Fibroblast of lung (primary cell): ENCODE measurements at regions not wholly inside any gene's neighbourhood (a gene's known extent, or its start where the extent isn't known, plus 50 kb on each side); places are given as distances from the start of the nearest gene placed in this dataset.

Source experiments
- DNase-seq, 2 donors: peaks; one replicate each; pipeline versions ENCODE4 v3.0.0 to v3.0.0-alpha.2; 2010; ENCODE audit warnings: low read depth in 2 of 2
- H2AFZ ChIP-seq: 2 replicates; pipeline ENCODE4 v1.5.1; 2012; ENCODE audit warnings: low read length, control low read depth, inconsistent platforms
- H3K27ac ChIP-seq: 2 replicates; pipeline ENCODE4 v1.5.1; 2011; ENCODE audit warnings: low read length, control low read depth; ENCODE audit not compliant: insufficient read depth
- H3K27me3 ChIP-seq: 2 replicates; pipeline ENCODE4 v1.5.1; 2011; ENCODE audit warnings: mild to moderate bottlenecking, low read length; ENCODE audit not compliant: control insufficient read depth, insufficient read depth
- H3K36me3 ChIP-seq: 2 replicates; pipeline ENCODE4 v1.5.1; 2011; ENCODE audit warnings: low read length; ENCODE audit not compliant: control insufficient read depth, insufficient read depth
- H3K4me1 ChIP-seq: 2 replicates; pipeline ENCODE4 v1.5.1; 2011; ENCODE audit warnings: low read length; ENCODE audit not compliant: control insufficient read depth, insufficient read depth; ENCODE audit errors: extremely low read depth
- H3K4me2 ChIP-seq: 2 replicates; pipeline ENCODE4 v1.5.1; 2011; ENCODE audit warnings: low read length, control low read depth; ENCODE audit not compliant: insufficient read depth; ENCODE audit errors: extremely low read depth
- H3K4me3 ChIP-seq, 4 experiments: fragments of 200-600 bp in 1 of 4; sonication (generic) in 1 of 4; replicated peaks in 1 of 4; 2 replicates each; pipeline ENCODE4 v1.5.1; 2011 to 2016; ENCODE audit warnings: low read length in 4 of 4, low read depth in 3 of 4, mild to moderate bottlenecking in 3 of 4, control low read depth in 2 of 4, inconsistent platforms in 1 of 4, mixed read lengths in 1 of 4; ENCODE audit not compliant: insufficient read depth in 1 of 4; ENCODE audit errors: control extremely low read depth in 1 of 4
- H3K79me2 ChIP-seq: 2 replicates; pipeline ENCODE4 v1.5.1; 2012; ENCODE audit warnings: mild to moderate bottlenecking, low read length, inconsistent platforms; ENCODE audit not compliant: control insufficient read depth, insufficient read depth
- H3K9ac ChIP-seq: 2 replicates; pipeline ENCODE4 v1.5.1; 2011; ENCODE audit warnings: mild to moderate bottlenecking, low read length, control low read depth; ENCODE audit not compliant: insufficient read depth
- H3K9me3 ChIP-seq: 2 replicates; pipeline ENCODE4 v1.5.1; 2012; ENCODE audit warnings: low read depth, low read length; ENCODE audit not compliant: control insufficient read depth, insufficient read depth
- H4K20me1 ChIP-seq: 2 replicates; pipeline ENCODE4 v1.5.1; 2011; ENCODE audit warnings: low read length; ENCODE audit not compliant: control insufficient read depth, insufficient read depth; ENCODE audit errors: extremely low read depth
- CTCF ChIP-seq, 2 donors: IDR thresholded peaks in 1 of 2; conservative IDR thresholded peaks in 1 of 2; 1 replicate in 1 of 2; 2 replicates in 1 of 2; pipeline ENCODE4 v1.5.1; 2011 to 2012; ENCODE audit warnings: low read length in 2 of 2, control low read depth in 1 of 2, inconsistent platforms in 1 of 2, low read depth in 1 of 2, mild to moderate bottlenecking in 1 of 2
- EZH2 ChIP-seq: IDR thresholded peaks from 2 replicates; pipeline ENCODE4 v1.5.1; 2012; ENCODE audit warnings: low read length, control low read depth, mild to moderate bottlenecking; ENCODE audit errors: missing control alignments

GRCh38 chr6:82056567-82056966 is 191.0 kb downstream of the IBTK start:
- TF ChIP-seq CTCF (conservative IDR thresholded peaks at IDR 0.05 in 1 of 2, IDR thresholded peaks at IDR 0.05 in 1 of 2; ENCODE audit: low read depth in 1 of 2, low read length in 2 of 2) (no peak), EZH2 (no peak)
- no peak for DNase-seq

GRCh38 chr6:82045965-82046756 is 201.4 kb downstream of the IBTK start:
- Histone ChIP-seq H3K9ac (no peak overlapping the region), H4K20me1 (no peaks in the 10 kb centered on the region), H3K27ac (no peak overlapping the region), H3K4me2 (no peak overlapping the region), H3K4me3 (no peak overlapping the region), H3K27me3 (no peaks in the 10 kb centered on the region), H3K4me1 (no peaks in the 10 kb centered on the region), H2AFZ (no peak overlapping the region), H3K79me2 (no peaks in the 10 kb centered on the region), H3K9me3 (no peaks in the 10 kb centered on the region), H3K36me3 (no peaks in the 10 kb centered on the region)
- TF ChIP-seq CTCF (conservative IDR thresholded peaks at IDR 0.05 in 1 of 2, IDR thresholded peaks at IDR 0.05 in 1 of 2; ENCODE audit: low read depth in 1 of 2, low read length in 2 of 2) (no peak), EZH2 (no peak)
- peak; percentile 78 to 89 for DNase-seq

More at GRCh38 chr6:82056567-82056966, 191.0 kb downstream of the IBTK start:
- peaks cover 2% of the 10 kb centered on the region for H3K4me1 ChIP-seq
- H3K4me3 ChIP-seq: no peak overlapping the region
- H3K27me3 ChIP-seq: no peaks in the 10 kb centered on the region
- no peaks in the 10 kb centered on the region for H3K36me3 ChIP-seq
- no peak overlapping the region for H3K4me2 ChIP-seq
- no peak overlapping the region for H3K27ac ChIP-seq
- no peak overlapping the region for H3K9ac ChIP-seq
- no peaks in the 10 kb centered on the region for H3K79me2 ChIP-seq
- H3K9me3 ChIP-seq: no peaks in the 10 kb centered on the region
- no peaks in the 10 kb centered on the region for H4K20me1 ChIP-seq
- H2AFZ ChIP-seq: no peak overlapping the region

- Histone ChIP-seq H3K9me3 (no peaks in the 10 kb centered on the region), H3K27ac (no peak overlapping the region), H2AFZ (peak overlapping the region; percentile 69), H3K4me3 (no peak overlapping the region), H3K79me2 (no peaks in the 10 kb centered on the region), H3K27me3 (no peaks in the 10 kb centered on the region), H3K9ac (no peak overlapping the region), H3K4me2 (no peak overlapping the region), H4K20me1 (no peaks in the 10 kb centered on the region), H3K4me1 (peaks cover 2% of the 10 kb centered on the region), H3K36me3 (no peaks in the 10 kb centered on the region)
- TF ChIP-seq CTCF (conservative IDR thresholded peaks at IDR 0.05 in 1 of 2, IDR thresholded peaks at IDR 0.05 in 1 of 2; ENCODE audit: low read depth in 1 of 2, low read length in 2 of 2) (peak; percentile 86 to 89), EZH2 (no peak)
- DNase-seq: peak; percentile 48 to 67
These were observed 206.9 kb downstream of the IBTK start for GRCh38 chr6:82040405-82041221.
